ENCODE measurements at regions not wholly inside any gene's neighbourhood (a gene's known extent, or its start where the extent isn't known, plus 50 kb on each side); places are given as distances from the start of the nearest gene placed in this dataset.

DNA sequence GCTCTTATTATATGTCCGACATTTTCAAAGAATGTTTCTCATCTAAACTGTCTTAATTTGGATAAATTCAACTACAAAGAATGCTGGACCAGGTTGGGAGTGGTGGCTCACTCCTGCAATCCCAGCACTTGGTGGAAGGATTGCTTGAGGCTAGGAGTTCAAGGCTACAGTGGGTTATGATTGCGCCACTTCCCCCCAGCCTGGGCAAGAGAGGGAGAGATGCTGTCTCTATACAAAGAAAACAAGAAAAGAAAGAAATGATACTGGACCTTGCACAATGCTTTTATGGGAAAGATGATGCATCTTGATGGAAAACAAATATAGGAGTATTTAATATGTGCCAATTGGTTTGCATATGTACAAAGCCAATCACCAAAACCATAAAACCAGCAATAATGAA is 296.7 kb downstream of the LPIN1 start:
- H3K27me3 ChIP-seq (replicated peaks; ENCODE audit: insufficient read depth), result no peaks in the 10 kb centered on the region
- no peaks in the 10 kb centered on the region for H3K9me3 ChIP-seq
- DNase-seq (ENCODE audit: low spot score), result no peak
- no peaks in the 10 kb centered on the region for H3K4me1 ChIP-seq (replicated peaks)
- no peaks in the 10 kb centered on the region for H3K36me3 ChIP-seq
- H3K4me3 ChIP-seq, result no peak overlapping the region
- H3K27ac ChIP-seq, result no peak overlapping the region
- intact Hi-C loops (cut with DNase I), result no loop called here
- 46% methylated on average over 2 of the region's 2 CpGs for WGBS
- TF ChIP-seq, protein P1, sequence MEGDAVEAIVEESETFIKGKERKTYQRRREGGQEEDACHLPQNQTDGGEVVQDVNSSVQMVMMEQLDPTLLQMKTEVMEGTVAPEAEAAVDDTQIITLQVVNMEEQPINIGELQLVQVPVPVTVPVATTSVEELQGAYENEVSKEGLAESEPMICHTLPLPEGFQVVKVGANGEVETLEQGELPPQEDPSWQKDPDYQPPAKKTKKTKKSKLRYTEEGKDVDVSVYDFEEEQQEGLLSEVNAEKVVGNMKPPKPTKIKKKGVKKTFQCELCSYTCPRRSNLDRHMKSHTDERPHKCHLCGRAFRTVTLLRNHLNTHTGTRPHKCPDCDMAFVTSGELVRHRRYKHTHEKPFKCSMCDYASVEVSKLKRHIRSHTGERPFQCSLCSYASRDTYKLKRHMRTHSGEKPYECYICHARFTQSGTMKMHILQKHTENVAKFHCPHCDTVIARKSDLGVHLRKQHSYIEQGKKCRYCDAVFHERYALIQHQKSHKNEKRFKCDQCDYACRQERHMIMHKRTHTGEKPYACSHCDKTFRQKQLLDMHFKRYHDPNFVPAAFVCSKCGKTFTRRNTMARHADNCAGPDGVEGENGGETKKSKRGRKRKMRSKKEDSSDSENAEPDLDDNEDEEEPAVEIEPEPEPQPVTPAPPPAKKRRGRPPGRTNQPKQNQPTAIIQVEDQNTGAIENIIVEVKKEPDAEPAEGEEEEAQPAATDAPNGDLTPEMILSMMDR (IDR thresholded peaks at IDR 0.05), result no peak
- TF ChIP-seq POLR2A (IDR thresholded peaks at IDR 0.05) (no peak), POLR2AphosphoS5 (IDR thresholded peaks at IDR 0.05) (no peak)

DNA sequence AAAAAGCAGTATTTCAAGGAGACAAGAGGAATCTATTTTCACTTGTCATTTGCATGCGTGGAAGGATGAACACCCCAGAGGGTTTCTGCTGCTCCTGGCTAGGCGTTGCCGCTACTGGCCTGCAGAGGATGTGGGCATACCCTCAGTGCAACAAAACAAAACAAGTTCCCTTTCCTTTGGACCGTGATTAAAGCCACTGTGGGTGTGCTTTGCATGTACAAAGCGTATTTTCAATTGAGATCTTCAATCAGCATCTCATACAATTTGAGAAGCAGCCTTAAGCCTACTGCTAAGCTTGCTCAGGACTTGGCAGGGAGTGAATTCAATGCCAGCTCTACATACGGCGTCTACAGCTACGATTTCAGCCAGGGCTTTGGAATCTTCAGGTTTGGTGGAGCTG is 298.4 kb downstream of the LPIN1 start:
- no peak for TF ChIP-seq POLR2A (IDR thresholded peaks at IDR 0.05)
- TF ChIP-seq, protein P1 (IDR thresholded peaks at IDR 0.05), result no peak
- Histone ChIP-seq H3K36me3 (no peaks in the 10 kb centered on the region), H3K27ac (no peak overlapping the region), H3K27me3 (replicated peaks; ENCODE audit: insufficient read depth) (no peaks in the 10 kb centered on the region), H3K9me3 (no peaks in the 10 kb centered on the region), H3K4me3 (no peak overlapping the region), H3K4me1 (replicated peaks) (no peaks in the 10 kb centered on the region)
- no peak for DNase-seq (ENCODE audit: low spot score)
- 75% methylated on average over 8 of the region's 8 CpGs for WGBS
- intact Hi-C loops (cut with DNase I), result no loop called here

DNA sequence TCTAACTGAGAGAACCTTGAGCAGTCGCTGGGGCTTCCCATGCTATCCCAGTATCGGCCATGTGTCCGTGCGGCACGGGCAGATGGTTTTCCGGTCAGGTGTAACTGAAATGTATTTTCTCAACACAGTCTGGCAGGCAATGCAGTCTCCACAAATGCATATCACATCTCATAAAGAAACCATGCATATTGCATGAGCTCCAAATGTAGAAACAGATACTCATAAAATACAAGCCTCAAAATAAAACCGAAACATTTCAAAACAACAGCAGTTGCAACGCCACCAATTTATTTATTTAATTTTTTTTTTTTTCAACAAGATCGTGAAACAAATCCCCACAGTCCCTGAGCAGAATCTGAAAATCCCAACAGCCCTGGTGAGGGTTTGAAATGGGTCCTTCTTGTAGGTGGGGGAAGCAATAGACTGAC is 299.4 kb downstream of the LPIN1 start:
- no peak for DNase-seq (ENCODE audit: low spot score)
- Histone ChIP-seq H3K27ac (no peak overlapping the region), H3K4me3 (no peak overlapping the region), H3K9me3 (no peaks in the 10 kb centered on the region), H3K27me3 (replicated peaks; ENCODE audit: insufficient read depth) (no peaks in the 10 kb centered on the region), H3K4me1 (replicated peaks) (no peaks in the 10 kb centered on the region), H3K36me3 (no peaks in the 10 kb centered on the region)
- intact Hi-C loops (cut with DNase I), result no loop called here
- TF ChIP-seq POLR2AphosphoS5 (IDR thresholded peaks at IDR 0.05) (no peak), POLR2A (IDR thresholded peaks at IDR 0.05) (no peak)
- TF ChIP-seq, protein P1 (IDR thresholded peaks at IDR 0.05), result no peak
- whole genome bisulfite sequencing, result 83% methylated on average over 9 of the region's 9 CpGs

DNA sequence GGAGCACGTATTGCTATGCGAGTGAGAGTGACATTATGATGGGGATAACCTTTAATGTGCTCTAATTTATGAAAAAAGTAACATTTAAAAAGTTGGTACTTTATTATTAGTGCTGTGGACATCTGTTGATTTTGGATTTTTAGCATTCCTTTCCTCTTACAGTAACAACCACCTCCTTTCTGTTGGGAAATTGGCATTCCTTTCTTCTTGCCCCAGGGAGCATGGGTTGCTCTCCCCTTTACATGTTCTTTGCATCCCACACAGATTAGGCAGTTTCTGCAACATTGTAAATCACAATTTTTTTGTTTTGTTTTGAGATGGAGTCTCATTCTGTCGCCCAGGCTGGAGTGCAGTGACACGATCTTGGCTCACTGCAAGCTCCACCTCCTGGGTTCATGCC is 300.2 kb downstream of the LPIN1 start:
- TF ChIP-seq, protein P1 (IDR thresholded peaks at IDR 0.05), result no peak
- TF ChIP-seq POLR2A (IDR thresholded peaks at IDR 0.05) (no peak), POLR2AphosphoS5 (IDR thresholded peaks at IDR 0.05) (no peak)
- no peak overlapping the region for H3K4me3 ChIP-seq
- 78% methylated on average over 4 of the region's 4 CpGs for WGBS
- DNase-seq (ENCODE audit: low spot score), result no peak
- no peaks in the 10 kb centered on the region for H3K9me3 ChIP-seq
- H3K36me3 ChIP-seq, result no peaks in the 10 kb centered on the region
- no peaks in the 10 kb centered on the region for H3K4me1 ChIP-seq (replicated peaks)
- H3K27me3 ChIP-seq (replicated peaks; ENCODE audit: insufficient read depth), result no peaks in the 10 kb centered on the region
- intact Hi-C loops (cut with DNase I), result no loop called here
- no peak overlapping the region for H3K27ac ChIP-seq

DNA sequence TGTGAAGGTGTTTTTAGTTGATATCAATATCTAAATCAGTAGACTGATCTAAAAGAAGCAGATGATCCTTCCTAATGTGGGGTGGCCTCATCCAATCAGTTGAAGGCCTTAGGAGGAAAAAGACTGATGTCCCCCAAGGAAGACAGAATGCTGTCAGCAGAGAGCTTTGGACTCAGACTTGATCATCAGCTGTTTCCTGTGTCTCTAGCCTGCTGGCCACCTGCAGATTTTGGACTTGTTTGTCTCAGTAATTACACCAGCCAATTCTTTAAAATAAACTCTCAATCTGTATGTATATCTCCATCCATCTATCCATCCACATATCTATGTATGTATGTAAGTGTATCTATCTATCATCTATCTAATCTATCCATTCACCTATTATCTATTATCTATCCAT is 301.3 kb downstream of the LPIN1 start:
- TF ChIP-seq POLR2AphosphoS5 (IDR thresholded peaks at IDR 0.05) (no peak), POLR2A (IDR thresholded peaks at IDR 0.05) (no peak)
- TF ChIP-seq, protein P1 (IDR thresholded peaks at IDR 0.05), result no peak
- Histone ChIP-seq H3K4me1 (replicated peaks) (no peaks in the 10 kb centered on the region), H3K27ac (no peak overlapping the region), H3K4me3 (no peak overlapping the region), H3K36me3 (no peaks in the 10 kb centered on the region), H3K27me3 (replicated peaks; ENCODE audit: insufficient read depth) (no peaks in the 10 kb centered on the region), H3K9me3 (no peaks in the 10 kb centered on the region)
- intact Hi-C loops (cut with DNase I), result no loop called here
- no peak for DNase-seq (ENCODE audit: low spot score)
